ENCODE measurements at regions not wholly inside any gene's neighbourhood (a gene's known extent, or its start where the extent isn't known, plus 50 kb on each side); places are given as distances from the start of the nearest gene placed in this dataset.
"Not testable (repeated sequence)": the region's sequence is repeated elsewhere in the genome, so short reads cannot be mapped to it uniquely, and the experiment has no call there.

DNA sequence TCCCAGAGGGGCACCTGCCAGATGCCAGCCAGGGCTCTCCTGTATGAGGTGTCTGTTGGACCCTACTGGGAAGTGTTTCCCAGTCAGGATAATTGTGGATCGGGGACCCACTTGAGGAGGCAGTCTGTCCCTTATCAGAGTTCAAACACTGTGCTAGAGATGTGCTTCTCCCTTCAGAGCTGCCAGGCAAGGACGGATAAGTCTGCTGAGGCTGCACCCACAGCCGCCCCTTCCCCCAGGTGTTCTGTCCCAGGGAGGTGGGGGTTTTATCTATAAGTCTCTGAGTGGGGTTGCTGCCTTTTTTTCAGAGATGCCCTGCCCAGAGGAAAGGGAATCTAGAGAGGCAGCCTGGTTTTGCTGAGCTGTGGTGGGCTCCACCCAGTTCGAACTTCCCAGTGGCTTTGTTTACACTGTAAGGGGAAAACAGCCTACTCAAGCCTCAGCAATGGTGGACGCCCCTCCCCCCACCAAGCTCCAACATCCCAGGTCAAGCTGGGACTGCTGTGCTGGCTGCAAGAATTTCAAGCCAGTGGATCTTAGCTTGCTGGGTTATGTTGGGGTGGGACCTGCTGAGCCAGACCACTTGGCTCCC lies 324.0 kb upstream of the SETBP1 start:
- DNase-seq (ENCODE audit: low read depth, low spot score), result no peak
- Histone ChIP-seq H3K4me3 (ENCODE audit: control insufficient read depth in 2 of 3, extremely low read depth in 1 of 3, insufficient read depth in 2 of 3, low read depth in 1 of 3, low read length in 3 of 3) (no peak overlapping the region), H4K20me1 (ENCODE audit: control insufficient read depth, extremely low read depth, insufficient read depth, low read length) (no peaks in the 10 kb centered on the region), H2AFZ (ENCODE audit: control insufficient read depth, low read length) (no peak overlapping the region), H3K9ac (ENCODE audit: control insufficient read depth, extremely low read depth, insufficient read depth, low read length) (no peak overlapping the region), H3K27ac (ENCODE audit: control insufficient read depth, insufficient read depth, low read length) (no peak overlapping the region), H3K36me3 (ENCODE audit: control insufficient read depth in 2 of 2, extremely low read depth in 1 of 2, insufficient read depth in 2 of 2, low read length in 2 of 2) (no peaks in the 10 kb centered on the region), H3K79me2 (ENCODE audit: control insufficient read depth, insufficient read depth, low read length) (no peaks in the 10 kb centered on the region), H3K9me1 (ENCODE audit: control insufficient read depth, extremely low read depth, insufficient read depth, low read length) (no peaks in the 10 kb centered on the region), H3K4me1 (ENCODE audit: control insufficient read depth, extremely low read depth, insufficient read depth, low read length) (no peaks in the 10 kb centered on the region), H3K9me3 (ENCODE audit: control insufficient read depth, low read depth, low read length) (no peaks in the 10 kb centered on the region), H3K4me2 (ENCODE audit: control insufficient read depth, extremely low read depth, insufficient read depth, low read depth, low read length) (no peak overlapping the region), H3K27me3 (ENCODE audit: control insufficient read depth, extremely low read depth, insufficient read depth, low read length) (no peaks in the 10 kb centered on the region)
- TF ChIP-seq, protein P1, sequence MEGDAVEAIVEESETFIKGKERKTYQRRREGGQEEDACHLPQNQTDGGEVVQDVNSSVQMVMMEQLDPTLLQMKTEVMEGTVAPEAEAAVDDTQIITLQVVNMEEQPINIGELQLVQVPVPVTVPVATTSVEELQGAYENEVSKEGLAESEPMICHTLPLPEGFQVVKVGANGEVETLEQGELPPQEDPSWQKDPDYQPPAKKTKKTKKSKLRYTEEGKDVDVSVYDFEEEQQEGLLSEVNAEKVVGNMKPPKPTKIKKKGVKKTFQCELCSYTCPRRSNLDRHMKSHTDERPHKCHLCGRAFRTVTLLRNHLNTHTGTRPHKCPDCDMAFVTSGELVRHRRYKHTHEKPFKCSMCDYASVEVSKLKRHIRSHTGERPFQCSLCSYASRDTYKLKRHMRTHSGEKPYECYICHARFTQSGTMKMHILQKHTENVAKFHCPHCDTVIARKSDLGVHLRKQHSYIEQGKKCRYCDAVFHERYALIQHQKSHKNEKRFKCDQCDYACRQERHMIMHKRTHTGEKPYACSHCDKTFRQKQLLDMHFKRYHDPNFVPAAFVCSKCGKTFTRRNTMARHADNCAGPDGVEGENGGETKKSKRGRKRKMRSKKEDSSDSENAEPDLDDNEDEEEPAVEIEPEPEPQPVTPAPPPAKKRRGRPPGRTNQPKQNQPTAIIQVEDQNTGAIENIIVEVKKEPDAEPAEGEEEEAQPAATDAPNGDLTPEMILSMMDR (optimal IDR thresholded peaks at IDR 0.05 in 1 of 3, IDR thresholded peaks at IDR 0.05 in 1 of 3, conservative IDR thresholded peaks at IDR 0.05 in 1 of 3; ENCODE audit: extremely low read depth in 1 of 3, insufficient read depth in 2 of 3, low read length in 3 of 3), result no peak
- TF ChIP-seq EZH2 (IDR thresholded peaks at IDR 0.05; ENCODE audit: low read length), result no peak
- FAIRE-seq, result no peak
- dilution Hi-C loops (cut with MboI; ENCODE audit: extremely low pct_ligation_motif_present, low sequenced_read_pairs), result no loop called here

DNA sequence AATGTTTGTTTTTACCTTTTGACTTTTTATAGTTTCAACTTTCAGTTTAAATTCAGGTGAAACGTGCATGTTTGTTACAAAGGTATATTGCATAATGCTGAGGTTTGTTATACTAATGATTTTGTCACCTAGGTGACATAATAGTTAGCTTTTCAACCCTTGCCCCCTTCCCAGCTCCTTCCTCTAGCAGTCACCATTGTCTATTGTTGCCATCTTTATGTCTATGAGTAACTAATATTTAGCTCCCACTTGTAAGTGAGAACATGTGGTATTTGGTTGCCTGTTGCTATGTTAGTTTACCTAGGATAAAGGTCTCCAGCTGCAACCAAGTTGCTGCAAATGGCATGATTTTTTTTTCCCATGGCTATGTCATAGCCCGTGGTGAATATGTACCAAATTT lies 322.3 kb upstream of the SETBP1 start:
- H3K4me1 ChIP-seq (ENCODE audit: control insufficient read depth, extremely low read depth, insufficient read depth, low read length), result no peaks in the 10 kb centered on the region
- dilution Hi-C loops (cut with MboI; ENCODE audit: extremely low pct_ligation_motif_present, low sequenced_read_pairs), result no loop called here

DNA sequence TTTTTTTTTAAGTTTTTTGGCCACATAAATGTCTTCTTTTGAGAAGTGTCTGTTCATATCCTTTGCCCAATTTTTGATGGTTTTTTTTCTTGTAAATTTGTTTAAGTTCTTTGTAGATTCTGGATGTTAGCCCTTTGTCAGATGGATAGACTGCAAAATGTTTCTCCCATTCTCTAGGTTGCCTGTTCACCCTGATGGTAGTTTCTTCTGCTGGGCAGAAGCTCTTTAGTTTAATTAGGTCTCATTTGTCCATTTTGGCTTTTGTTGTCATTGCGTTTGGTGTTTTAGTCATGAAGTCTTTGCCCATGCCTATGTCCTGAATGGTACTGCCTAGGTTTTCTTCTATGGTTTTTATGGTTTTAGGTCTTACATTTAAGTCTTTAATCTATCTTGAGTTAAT lies 320.9 kb upstream of the SETBP1 start:
- H2AFZ ChIP-seq (ENCODE audit: control insufficient read depth, low read length); FAIRE-seq; H3K9me1 ChIP-seq (ENCODE audit: control insufficient read depth, extremely low read depth, insufficient read depth, low read length); dilution Hi-C loops (cut with MboI; ENCODE audit: extremely low pct_ligation_motif_present, low sequenced_read_pairs); H3K9me3 ChIP-seq (ENCODE audit: control insufficient read depth, low read depth, low read length); H3K27me3 ChIP-seq (ENCODE audit: control insufficient read depth, extremely low read depth, insufficient read depth, low read length); H3K79me2 ChIP-seq (ENCODE audit: control insufficient read depth, insufficient read depth, low read length); H4K20me1 ChIP-seq (ENCODE audit: control insufficient read depth, extremely low read depth, insufficient read depth, low read length); DNase-seq (ENCODE audit: low read depth, low spot score); H3K4me3 ChIP-seq (ENCODE audit: control insufficient read depth in 2 of 3, extremely low read depth in 1 of 3, insufficient read depth in 2 of 3, low read depth in 1 of 3, low read length in 3 of 3); H3K4me2 ChIP-seq (ENCODE audit: control insufficient read depth, extremely low read depth, insufficient read depth, low read depth, low read length); H3K4me1 ChIP-seq (ENCODE audit: control insufficient read depth, extremely low read depth, insufficient read depth, low read length); H3K27ac ChIP-seq (ENCODE audit: control insufficient read depth, insufficient read depth, low read length); H3K9ac ChIP-seq (ENCODE audit: control insufficient read depth, extremely low read depth, insufficient read depth, low read length); H3K36me3 ChIP-seq (ENCODE audit: control insufficient read depth in 2 of 2, extremely low read depth in 1 of 2, insufficient read depth in 2 of 2, low read length in 2 of 2): not testable (repeated sequence)

More for the DNA sequence above, 322.3 kb upstream of the SETBP1 start:
- H3K79me2 ChIP-seq (ENCODE audit: control insufficient read depth, insufficient read depth, low read length), result no peaks in the 10 kb centered on the region
- FAIRE-seq (no peak), DNase-seq (ENCODE audit: low read depth, low spot score) (no peak)
- H4K20me1 ChIP-seq (ENCODE audit: control insufficient read depth, extremely low read depth, insufficient read depth, low read length), result no peaks in the 10 kb centered on the region
- H3K9me1 ChIP-seq (ENCODE audit: control insufficient read depth, extremely low read depth, insufficient read depth, low read length), result no peaks in the 10 kb centered on the region
- no peaks in the 10 kb centered on the region for H3K9me3 ChIP-seq (ENCODE audit: control insufficient read depth, low read depth, low read length)
- H3K27me3 ChIP-seq (ENCODE audit: control insufficient read depth, extremely low read depth, insufficient read depth, low read length), result no peaks in the 10 kb centered on the region
- H3K36me3 ChIP-seq (ENCODE audit: control insufficient read depth in 2 of 2, extremely low read depth in 1 of 2, insufficient read depth in 2 of 2, low read length in 2 of 2), result no peaks in the 10 kb centered on the region
- no peak overlapping the region for H3K9ac ChIP-seq (ENCODE audit: control insufficient read depth, extremely low read depth, insufficient read depth, low read length)
- H2AFZ ChIP-seq (ENCODE audit: control insufficient read depth, low read length), result no peak overlapping the region
- no peak overlapping the region for H3K27ac ChIP-seq (ENCODE audit: control insufficient read depth, insufficient read depth, low read length)
- H3K4me3 ChIP-seq (ENCODE audit: control insufficient read depth in 2 of 3, extremely low read depth in 1 of 3, insufficient read depth in 2 of 3, low read depth in 1 of 3, low read length in 3 of 3), result no peak overlapping the region
- TF ChIP-seq, protein P1 (optimal IDR thresholded peaks at IDR 0.05 in 1 of 3, IDR thresholded peaks at IDR 0.05 in 1 of 3, conservative IDR thresholded peaks at IDR 0.05 in 1 of 3; ENCODE audit: extremely low read depth in 1 of 3, insufficient read depth in 2 of 3, low read length in 3 of 3), result no peak
- TF ChIP-seq EZH2 (IDR thresholded peaks at IDR 0.05; ENCODE audit: low read length), result no peak
- H3K4me2 ChIP-seq (ENCODE audit: control insufficient read depth, extremely low read depth, insufficient read depth, low read depth, low read length), result no peak overlapping the region

DNA sequence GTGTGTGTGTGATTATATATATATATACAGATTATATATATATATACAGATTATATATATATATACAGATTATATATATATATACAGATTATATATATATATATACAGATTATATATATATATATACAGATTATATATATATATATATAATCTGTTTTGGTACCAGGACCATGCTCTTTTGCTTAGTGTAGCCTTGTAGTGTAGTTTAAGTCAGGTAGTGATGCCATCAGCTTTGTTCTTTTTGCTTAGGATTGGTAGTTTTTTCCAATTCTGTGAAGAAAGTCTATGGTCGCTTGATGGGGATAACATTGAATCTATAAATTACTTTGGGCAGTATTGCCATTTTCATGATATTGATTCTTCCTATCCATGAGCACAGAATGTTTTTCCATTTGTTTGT lies 318.5 kb upstream of the SETBP1 start:
- dilution Hi-C loops (cut with MboI; ENCODE audit: extremely low pct_ligation_motif_present, low sequenced_read_pairs); H3K4me2 ChIP-seq (ENCODE audit: control insufficient read depth, extremely low read depth, insufficient read depth, low read depth, low read length); H3K9me1 ChIP-seq (ENCODE audit: control insufficient read depth, extremely low read depth, insufficient read depth, low read length); H3K4me1 ChIP-seq (ENCODE audit: control insufficient read depth, extremely low read depth, insufficient read depth, low read length); H3K9me3 ChIP-seq (ENCODE audit: control insufficient read depth, low read depth, low read length); H4K20me1 ChIP-seq (ENCODE audit: control insufficient read depth, extremely low read depth, insufficient read depth, low read length); H3K27ac ChIP-seq (ENCODE audit: control insufficient read depth, insufficient read depth, low read length); H2AFZ ChIP-seq (ENCODE audit: control insufficient read depth, low read length); FAIRE-seq; H3K9ac ChIP-seq (ENCODE audit: control insufficient read depth, extremely low read depth, insufficient read depth, low read length); H3K79me2 ChIP-seq (ENCODE audit: control insufficient read depth, insufficient read depth, low read length); H3K27me3 ChIP-seq (ENCODE audit: control insufficient read depth, extremely low read depth, insufficient read depth, low read length); H3K36me3 ChIP-seq (ENCODE audit: control insufficient read depth in 2 of 2, extremely low read depth in 1 of 2, insufficient read depth in 2 of 2, low read length in 2 of 2); H3K4me3 ChIP-seq (ENCODE audit: control insufficient read depth in 2 of 3, extremely low read depth in 1 of 3, insufficient read depth in 2 of 3, low read depth in 1 of 3, low read length in 3 of 3); DNase-seq (ENCODE audit: low read depth, low spot score): not testable (repeated sequence)

Measured in keratinocyte (primary cell).